SK-N-SH (cell line): ENCODE measurements at regions not wholly inside any gene's neighbourhood (a gene's known extent, or its start where the extent isn't known, plus 50 kb on each side); places are given as distances from the start of the nearest gene placed in this dataset.

Experiments
- CTCF ChIP-seq: fragments of 200-600 bp; sonication (generic); IDR thresholded peaks from 2 replicates; pipeline ENCODE4 v1.6.1; 2017; ENCODE audit warnings: antibody characterized with exemption, mild to moderate bottlenecking, moderate library complexity
- EP300 ChIP-seq, 2 experiments: IDR thresholded peaks; 2 replicates each; pipeline versions ENCODE4 v1.4.0 to v1.6.1; 2012; ENCODE audit warnings: borderline replicate concordance in 1 of 2, low read depth in 1 of 2, low read length in 1 of 2
- POLR2AphosphoS5 ChIP-seq: IDR thresholded peaks from 2 replicates; pipeline ENCODE4 v1.6.1; 2012; ENCODE audit warnings: low read depth, low read length
- REST ChIP-seq: IDR thresholded peaks from 2 replicates; pipeline ENCODE4 v1.6.1; 2012; ENCODE audit warnings: mild to moderate bottlenecking, low read depth, low read length, moderate library complexity

GRCh38 chr12:61272441-61272840 lies 987.8 kb upstream of the USP15 start:
- TF ChIP-seq REST: no peak
- TF ChIP-seq POLR2AphosphoS5: no peak
- TF ChIP-seq CTCF: no peak
- TF ChIP-seq EP300 (IDR thresholded peaks at IDR 0.05; ENCODE audit: borderline replicate concordance in 1 of 2, low read depth in 1 of 2, low read length in 1 of 2): no peak
